Keratinocyte (primary cell): ENCODE measurements at regions not wholly inside any gene's neighbourhood (a gene's known extent, or its start where the extent isn't known, plus 50 kb on each side); places are given as distances from the start of the nearest gene placed in this dataset.

ENCODE experiments used
- DNase-seq: peaks from one replicate; pipeline ENCODE4 v3.0.0-alpha.2; 2011; ENCODE audit warnings: low read depth, missing footprints, low spot score
- FAIRE-seq: peaks from 2 replicates; lab custom pipeline; 2011; peaks lifted over from hg19 to GRCh38; lab: Jason Lieb, UNC
- H2AFZ ChIP-seq: 2 replicates; pipeline ENCODE4 v1.6.0; 2012; ENCODE audit warnings: low read length, control low read depth, inconsistent platforms; ENCODE audit not compliant: control insufficient read depth
- H3K27ac ChIP-seq: 2 replicates; pipeline ENCODE4 v1.5.1; 2011; ENCODE audit warnings: low read length; ENCODE audit not compliant: control insufficient read depth, insufficient read depth
- H3K27me3 ChIP-seq: 3 replicates; pipeline ENCODE4 v1.6.0; 2011; ENCODE audit warnings: low read length; ENCODE audit not compliant: control insufficient read depth, insufficient read depth; ENCODE audit errors: extremely low read depth
- H3K36me3 ChIP-seq, 2 experiments: 2 replicates in 1 of 2; 3 replicates in 1 of 2; pipeline ENCODE4 v1.5.1; 2011; ENCODE audit warnings: low read length in 2 of 2, mild to moderate bottlenecking in 1 of 2; ENCODE audit not compliant: control insufficient read depth in 2 of 2, insufficient read depth in 2 of 2; ENCODE audit errors: extremely low read depth in 1 of 2
- H3K4me1 ChIP-seq: 3 replicates; pipeline ENCODE4 v1.5.1; 2011; ENCODE audit warnings: low read length; ENCODE audit not compliant: control insufficient read depth, insufficient read depth; ENCODE audit errors: extremely low read depth
- H3K4me2 ChIP-seq: 3 replicates; pipeline ENCODE4 v1.6.0; 2011; ENCODE audit warnings: low read depth, low read length; ENCODE audit not compliant: control insufficient read depth, insufficient read depth; ENCODE audit errors: extremely low read depth
- H3K4me3 ChIP-seq, 3 experiments: fragments of 200-600 bp in 1 of 3; sonication (generic) in 1 of 3; 2 replicates in 2 of 3; 3 replicates in 1 of 3; pipeline ENCODE4 v1.5.1; 2011 to 2016; ENCODE audit warnings: low read length in 3 of 3, mild to moderate bottlenecking in 3 of 3, control low read depth in 2 of 3, inconsistent platforms in 1 of 3, low read depth in 1 of 3, mixed read lengths in 1 of 3, mixed run types in 1 of 3, moderate library complexity in 1 of 3; ENCODE audit not compliant: control insufficient read depth in 2 of 3, insufficient read depth in 2 of 3; ENCODE audit errors: extremely low read depth in 1 of 3
- H3K79me2 ChIP-seq: 2 replicates; pipeline ENCODE4 v1.6.0; 2012; ENCODE audit warnings: low read length; ENCODE audit not compliant: control insufficient read depth, insufficient read depth
- H3K9ac ChIP-seq: 3 replicates; pipeline ENCODE4 v1.6.0; 2011; ENCODE audit warnings: low read length; ENCODE audit not compliant: control insufficient read depth, insufficient read depth; ENCODE audit errors: extremely low read depth
- H3K9me1 ChIP-seq: 3 replicates; pipeline ENCODE4 v1.6.0; 2011; ENCODE audit warnings: low read length; ENCODE audit not compliant: control insufficient read depth, insufficient read depth; ENCODE audit errors: extremely low read depth
- H3K9me3 ChIP-seq: 2 replicates; pipeline ENCODE4 v1.5.1; 2012; ENCODE audit warnings: low read depth, low read length; ENCODE audit not compliant: control insufficient read depth
- H4K20me1 ChIP-seq: 3 replicates; pipeline ENCODE4 v1.6.0; 2011; ENCODE audit warnings: low read length; ENCODE audit not compliant: control insufficient read depth, insufficient read depth; ENCODE audit errors: extremely low read depth
- CTCF ChIP-seq, 3 experiments: IDR thresholded peaks in 1 of 3; conservative IDR thresholded peaks in 1 of 3; optimal IDR thresholded peaks in 1 of 3; 2 replicates in 2 of 3; 3 replicates in 1 of 3; pipeline versions ENCODE3 to v1.5.1; 2011; ENCODE audit warnings: low read length in 3 of 3, mild to moderate bottlenecking in 3 of 3, moderate library complexity in 2 of 3, control low read depth in 1 of 3, inconsistent platforms in 1 of 3; ENCODE audit not compliant: insufficient read depth in 2 of 3; ENCODE audit errors: extremely low read depth in 1 of 3
- EZH2 ChIP-seq: IDR thresholded peaks from one replicate; pipeline ENCODE4 v1.6.1; 2012; ENCODE audit warnings: inconsistent platforms, mild to moderate bottlenecking, low read length, moderate library complexity
- dilution Hi-C: fragments of 300-500 bp; cut with MboI; formaldehyde crosslinking; loops from one replicate; pipeline ENCODE4 v1.7.0; 2020; ENCODE audit warnings: low sequenced_read_pairs; ENCODE audit not compliant: extremely low pct_ligation_motif_present

GRCh38 chr12:78764913-78765312 lies 99.7 kb upstream of the SYT1 start:
- dilution Hi-C loops, result no loop called here
- TF ChIP-seq EZH2, result no peak
- TF ChIP-seq CTCF (optimal IDR thresholded peaks at IDR 0.05 in 1 of 3, IDR thresholded peaks at IDR 0.05 in 1 of 3, conservative IDR thresholded peaks at IDR 0.05 in 1 of 3; ENCODE audit: extremely low read depth in 1 of 3, insufficient read depth in 2 of 3, low read length in 3 of 3), result no peak
- H3K27me3 ChIP-seq, result no peaks in the 10 kb centered on the region
- DNase-seq, result no peak
- H3K9me1 ChIP-seq, result no peaks in the 10 kb centered on the region
- no peak overlapping the region for H3K27ac ChIP-seq
- H3K4me3 ChIP-seq, result no peak overlapping the region
- H3K4me1 ChIP-seq, result no peaks in the 10 kb centered on the region
- H4K20me1 ChIP-seq, result no peaks in the 10 kb centered on the region
- no peaks in the 10 kb centered on the region for H3K79me2 ChIP-seq
- no peak overlapping the region for H3K4me2 ChIP-seq
- FAIRE-seq, result no peak
- H3K9me3 ChIP-seq, result no peaks in the 10 kb centered on the region
- no peak overlapping the region for H3K9ac ChIP-seq
- H3K36me3 ChIP-seq, result no peaks in the 10 kb centered on the region
- H2AFZ ChIP-seq, result no peak overlapping the region

GRCh38 chr12:78767264-78767981 lies 97.2 kb upstream of the SYT1 start:
- dilution Hi-C loops, result no loop called here
- H3K9me3 ChIP-seq, result no peaks in the 10 kb centered on the region
- DNase-seq (no peak), FAIRE-seq (no peak)
- no peak overlapping the region for H2AFZ ChIP-seq
- TF ChIP-seq EZH2 (no peak), CTCF (optimal IDR thresholded peaks at IDR 0.05 in 1 of 3, IDR thresholded peaks at IDR 0.05 in 1 of 3, conservative IDR thresholded peaks at IDR 0.05 in 1 of 3; ENCODE audit: extremely low read depth in 1 of 3, insufficient read depth in 2 of 3, low read length in 3 of 3) (no peak)
- no peak overlapping the region for H3K4me2 ChIP-seq
- H3K27me3 ChIP-seq, result no peaks in the 10 kb centered on the region
- no peak overlapping the region for H3K9ac ChIP-seq
- no peaks in the 10 kb centered on the region for H3K79me2 ChIP-seq
- H3K27ac ChIP-seq, result no peak overlapping the region
- no peaks in the 10 kb centered on the region for H3K9me1 ChIP-seq
- H3K36me3 ChIP-seq, result no peaks in the 10 kb centered on the region
- no peaks in the 10 kb centered on the region for H4K20me1 ChIP-seq
- H3K4me3 ChIP-seq, result no peak overlapping the region
- H3K4me1 ChIP-seq, result no peaks in the 10 kb centered on the region
